ENCODE measurements at regions not wholly inside any gene's neighbourhood (a gene's known extent, or its start where the extent isn't known, plus 50 kb on each side); places are given as distances from the start of the nearest gene placed in this dataset.

DNA sequence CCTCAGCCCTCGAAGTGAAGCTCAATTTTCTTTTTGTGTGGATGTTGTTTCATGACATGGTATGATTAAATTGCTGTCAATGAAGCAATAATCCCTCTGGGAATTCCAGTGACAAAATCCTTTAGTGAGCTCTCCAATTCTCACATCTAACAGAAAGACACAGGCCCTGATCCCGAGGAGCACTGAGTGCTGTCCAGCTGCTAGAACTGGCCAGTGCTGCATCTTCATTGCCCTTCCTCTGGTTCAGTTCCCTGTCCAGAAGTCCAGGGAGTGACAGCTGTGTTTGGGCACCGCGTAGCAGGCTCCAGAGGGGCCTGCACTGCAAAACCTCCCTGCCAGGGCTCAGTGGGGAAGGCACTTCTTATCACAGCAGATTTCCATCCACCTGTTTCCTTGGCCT is 516.8 kb upstream of the ATP11B start:
- no peak for TF ChIP-seq CTCF (IDR thresholded peaks at IDR 0.05)
- TF ChIP-seq POLR2A (IDR thresholded peaks at IDR 0.05): no peak

Data from prostate gland (tissue), 2 donors.